Stimulated activated CD4-positive, alpha-beta T cell treated with anti-CD3 and anti-CD28 coated beads, Interleukin-12 subunit alpha, Interleukin-12 subunit beta, amount 100 ng/mL, for 24 hours (primary cell): ENCODE measurements at regions not wholly inside any gene's neighbourhood (a gene's known extent, or its start where the extent isn't known, plus 50 kb on each side); places are given as distances from the start of the nearest gene placed in this dataset.
"Not testable (repeated sequence)": the region's sequence is repeated elsewhere in the genome, so short reads cannot be mapped to it uniquely, and the experiment has no call there.

ENCODE experiments used
- DNase-seq, 2 experiments: peaks; one replicate each; pipeline ENCODE4 v3.0.0-alpha.2; 2020; ENCODE audit warnings: low read depth in 2 of 2

DNA sequence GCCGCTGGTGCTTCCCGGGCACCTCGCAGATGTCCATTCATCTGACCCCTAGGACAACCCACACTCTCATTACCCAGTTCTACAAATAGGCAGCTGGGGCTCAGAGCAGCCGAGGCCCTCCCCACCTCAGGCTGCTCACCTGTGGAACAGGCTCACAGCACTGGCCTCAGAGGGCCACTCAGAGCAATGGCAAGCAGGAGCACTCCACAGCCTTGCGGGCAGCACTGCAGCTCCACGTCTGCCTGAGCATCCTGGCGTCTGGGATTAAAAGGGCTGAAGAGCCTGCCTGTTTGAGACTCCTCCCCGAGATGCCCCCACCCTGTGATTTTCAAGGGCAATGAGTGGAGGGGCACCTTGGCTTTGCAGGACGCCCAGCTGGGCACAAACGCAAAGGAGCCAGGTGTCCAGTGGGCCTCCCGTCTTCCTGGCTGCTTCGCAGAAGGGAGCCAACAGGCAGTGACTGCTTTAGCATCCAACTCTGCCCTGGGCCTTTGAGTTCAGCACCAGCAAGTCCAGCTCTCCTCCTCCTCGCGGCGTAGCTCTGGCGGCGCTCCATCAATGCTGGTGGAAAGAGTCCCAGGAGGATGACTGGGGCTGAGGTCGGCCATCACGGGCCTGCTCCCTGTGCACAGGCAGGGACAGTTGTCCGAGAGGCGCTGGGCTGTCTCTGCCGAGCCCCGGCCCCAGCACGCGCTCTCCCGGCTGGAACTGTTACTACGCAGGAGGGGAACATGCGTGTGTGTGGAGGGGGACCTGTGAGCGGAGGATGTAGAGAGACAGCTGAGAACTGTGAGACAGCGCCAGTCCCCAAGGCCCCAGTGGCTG is 297.2 kb downstream of the NDUFA10 start:
- no peak for DNase-seq

DNA sequence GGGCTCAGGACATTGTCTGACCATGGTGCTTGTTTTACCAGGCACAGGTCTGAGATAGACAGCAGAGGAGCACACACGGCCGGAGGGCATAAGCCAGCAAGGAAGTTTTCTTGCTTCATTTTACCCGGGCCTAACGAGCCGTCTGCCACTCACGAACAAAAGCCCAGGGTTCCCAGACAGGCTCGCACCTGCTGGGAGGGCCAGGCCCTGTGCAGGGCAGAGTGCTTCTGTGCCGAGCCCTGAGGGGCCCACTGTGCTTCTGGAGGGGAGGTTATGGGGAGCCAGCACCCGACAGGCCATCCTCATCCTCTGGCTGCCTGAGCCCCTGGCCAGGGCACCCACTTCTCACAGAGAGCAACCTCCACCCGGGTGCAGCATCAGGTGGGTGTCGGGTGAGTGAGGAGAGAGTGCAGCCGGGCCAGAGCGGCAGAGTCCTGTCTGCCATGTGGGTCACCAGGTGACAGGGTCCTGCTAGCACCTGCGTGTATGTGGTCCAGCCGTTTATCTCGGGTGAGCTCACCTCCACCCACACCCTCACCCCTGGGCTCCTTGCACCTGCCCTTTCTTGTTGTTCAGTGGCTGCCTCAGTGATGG is 297.9 kb downstream of the NDUFA10 start:
- DNase-seq = no peak

- DNase-seq = no peak
These were observed 298.4 kb downstream of the NDUFA10 start for GRCh38 chr2:239726631-239727181.

DNA sequence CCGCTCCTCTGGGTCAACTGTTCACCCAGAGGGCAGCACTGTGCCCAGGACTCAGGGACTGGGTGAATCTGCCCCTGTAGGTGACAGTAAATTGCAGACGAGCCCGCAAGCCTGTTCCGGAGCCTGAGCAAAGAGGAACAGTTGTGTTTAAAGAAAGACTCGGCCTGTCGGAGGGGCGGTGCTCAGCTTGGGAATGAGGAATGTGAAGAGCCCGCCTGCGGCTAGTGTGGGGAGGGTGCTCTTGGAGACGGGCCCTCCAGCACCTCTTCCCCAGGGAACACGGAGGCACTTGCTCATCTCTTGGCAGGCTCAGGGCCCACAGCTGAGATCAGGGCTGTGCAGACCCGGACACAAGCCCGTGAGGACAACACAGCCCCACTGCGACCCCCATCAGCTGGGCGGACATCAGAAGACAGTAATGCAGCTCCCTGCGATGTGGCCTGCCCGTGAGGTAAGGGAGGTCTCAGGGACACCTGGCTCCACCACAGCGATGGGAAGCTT is 299.0 kb downstream of the NDUFA10 start:
- no peak for DNase-seq

DNA sequence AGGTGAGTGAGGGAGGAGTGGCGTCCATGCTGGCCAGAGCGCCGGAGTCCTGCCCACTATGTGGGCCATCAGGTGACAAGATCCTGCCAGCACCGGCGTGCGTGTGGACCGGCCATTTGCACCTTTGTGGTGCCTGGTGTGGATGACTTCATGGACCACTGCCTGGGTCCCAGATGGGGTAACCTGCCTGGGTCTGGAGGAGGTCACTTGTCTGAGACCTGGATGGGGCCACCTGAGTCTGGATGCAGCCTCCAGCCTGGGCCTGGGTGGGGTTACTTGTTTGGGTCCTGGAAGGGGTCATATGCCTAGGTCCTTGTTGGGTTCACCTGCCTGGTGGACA is 299.6 kb downstream of the NDUFA10 start:
- DNase-seq = no peak

DNA sequence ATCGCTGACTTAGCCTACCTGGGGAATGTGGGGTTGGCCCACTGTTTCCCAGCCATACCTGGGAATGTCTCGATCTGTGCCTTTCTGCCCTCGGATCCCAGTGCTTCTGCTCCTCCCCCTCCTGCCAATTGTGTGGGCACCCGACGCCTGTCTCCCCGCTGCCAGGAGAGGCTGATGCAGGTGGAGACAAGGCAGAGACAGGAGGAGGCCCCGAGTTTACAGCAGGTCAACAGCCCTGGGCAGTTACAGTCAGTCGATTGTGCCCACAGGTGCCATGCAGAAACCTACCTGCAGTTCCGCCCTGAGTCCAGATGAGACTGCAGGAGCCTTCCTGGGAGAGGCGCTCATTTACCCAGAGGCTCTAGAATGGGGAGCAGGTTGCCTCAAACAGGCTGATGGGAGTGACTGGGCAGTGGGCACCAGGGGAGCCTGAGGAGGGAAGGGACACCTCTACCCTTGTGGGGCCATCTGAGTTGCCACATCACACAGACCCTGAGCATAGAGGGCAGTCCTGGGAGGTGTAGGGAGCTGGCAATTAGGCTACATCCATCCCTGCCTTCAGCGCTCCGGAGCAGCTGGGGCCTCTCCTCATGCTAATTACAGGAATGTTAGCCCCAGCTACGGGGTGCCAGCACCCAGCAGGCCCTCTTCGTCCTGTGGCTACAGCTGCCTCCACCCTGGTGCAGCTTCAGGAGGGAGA is 300.1 kb downstream of the NDUFA10 start:
- DNase-seq = no peak

- DNase-seq = no peak
These were observed 300.8 kb downstream of the NDUFA10 start for GRCh38 chr2:239724194-239724849.

DNA sequence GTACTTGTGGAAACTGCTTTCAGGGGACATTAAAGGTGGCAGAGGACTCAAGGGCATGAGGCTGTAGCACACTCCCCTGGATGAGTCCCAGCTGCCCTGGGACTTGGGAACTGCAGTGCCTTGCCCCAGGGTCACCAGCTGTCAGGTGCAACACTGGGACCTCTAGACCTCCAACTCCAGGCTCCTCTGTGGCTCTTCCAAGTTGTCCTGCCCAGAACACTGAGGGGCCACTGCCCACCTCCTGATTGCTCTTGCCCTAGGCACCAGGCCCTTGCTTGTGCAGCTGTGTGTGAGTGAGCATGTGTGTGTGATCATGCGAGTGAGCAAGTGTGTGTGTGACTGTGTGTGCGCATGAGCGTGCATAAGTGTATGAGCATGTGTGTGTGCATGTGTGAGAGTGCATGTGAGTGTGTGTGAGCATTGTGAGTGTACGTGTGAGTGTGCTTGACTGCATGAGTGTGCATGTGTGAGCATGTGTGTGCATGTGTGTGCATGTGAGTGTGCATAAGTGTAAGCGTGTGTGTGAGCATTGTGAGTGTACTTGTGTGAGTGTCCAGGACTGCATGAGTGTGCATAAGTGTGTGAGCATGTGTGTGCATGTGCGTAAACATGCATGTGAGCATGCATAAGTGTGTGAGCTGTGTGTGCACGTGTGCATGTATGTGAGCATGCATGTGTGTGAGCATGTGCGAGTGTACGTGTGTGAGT is 301.5 kb downstream of the NDUFA10 start:
- no peak for DNase-seq

- no peak for DNase-seq
These were observed 302.2 kb downstream of the NDUFA10 start for GRCh38 chr2:239722760-239723470.

DNA sequence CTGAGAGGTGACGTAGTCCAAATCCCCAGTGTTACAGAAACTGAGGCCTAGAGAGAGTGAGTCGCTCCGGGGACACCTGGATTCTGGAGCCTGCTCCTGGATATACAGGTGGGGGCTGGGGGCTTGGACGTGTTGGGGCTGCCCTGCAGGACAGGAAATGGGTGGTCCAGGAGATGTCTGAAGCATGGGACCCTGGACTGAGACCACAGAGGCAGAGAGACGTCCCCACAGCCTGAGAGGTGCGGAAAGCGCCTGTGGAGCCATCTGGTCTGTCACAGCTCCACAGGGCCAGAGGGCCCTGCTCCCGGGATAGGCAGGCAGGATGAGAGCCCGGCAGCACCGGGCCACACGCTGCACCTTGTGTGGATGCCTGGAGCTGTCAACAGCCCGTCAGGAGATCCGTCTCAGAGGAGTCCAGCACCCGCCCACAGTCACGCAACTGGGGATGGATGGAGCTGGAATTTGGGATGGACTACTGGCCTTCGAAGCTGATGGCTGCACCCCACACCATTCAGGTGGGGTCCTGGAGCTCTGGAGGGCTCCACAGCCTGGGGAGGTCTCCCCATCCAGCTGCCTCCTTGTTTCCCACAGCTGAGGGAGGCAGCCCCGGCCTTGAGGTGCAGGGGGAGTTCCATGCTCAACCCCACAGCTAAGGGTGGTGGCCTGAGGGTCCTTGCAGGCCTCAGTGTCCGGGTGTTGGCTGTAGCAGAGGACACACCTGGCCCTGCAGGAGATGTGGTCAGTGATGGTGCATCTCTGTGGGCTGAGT is 303.0 kb downstream of the NDUFA10 start:
- DNase-seq = no peak

- no peak for DNase-seq
These were observed 303.6 kb downstream of the NDUFA10 start for GRCh38 chr2:239721531-239721930.

DNA sequence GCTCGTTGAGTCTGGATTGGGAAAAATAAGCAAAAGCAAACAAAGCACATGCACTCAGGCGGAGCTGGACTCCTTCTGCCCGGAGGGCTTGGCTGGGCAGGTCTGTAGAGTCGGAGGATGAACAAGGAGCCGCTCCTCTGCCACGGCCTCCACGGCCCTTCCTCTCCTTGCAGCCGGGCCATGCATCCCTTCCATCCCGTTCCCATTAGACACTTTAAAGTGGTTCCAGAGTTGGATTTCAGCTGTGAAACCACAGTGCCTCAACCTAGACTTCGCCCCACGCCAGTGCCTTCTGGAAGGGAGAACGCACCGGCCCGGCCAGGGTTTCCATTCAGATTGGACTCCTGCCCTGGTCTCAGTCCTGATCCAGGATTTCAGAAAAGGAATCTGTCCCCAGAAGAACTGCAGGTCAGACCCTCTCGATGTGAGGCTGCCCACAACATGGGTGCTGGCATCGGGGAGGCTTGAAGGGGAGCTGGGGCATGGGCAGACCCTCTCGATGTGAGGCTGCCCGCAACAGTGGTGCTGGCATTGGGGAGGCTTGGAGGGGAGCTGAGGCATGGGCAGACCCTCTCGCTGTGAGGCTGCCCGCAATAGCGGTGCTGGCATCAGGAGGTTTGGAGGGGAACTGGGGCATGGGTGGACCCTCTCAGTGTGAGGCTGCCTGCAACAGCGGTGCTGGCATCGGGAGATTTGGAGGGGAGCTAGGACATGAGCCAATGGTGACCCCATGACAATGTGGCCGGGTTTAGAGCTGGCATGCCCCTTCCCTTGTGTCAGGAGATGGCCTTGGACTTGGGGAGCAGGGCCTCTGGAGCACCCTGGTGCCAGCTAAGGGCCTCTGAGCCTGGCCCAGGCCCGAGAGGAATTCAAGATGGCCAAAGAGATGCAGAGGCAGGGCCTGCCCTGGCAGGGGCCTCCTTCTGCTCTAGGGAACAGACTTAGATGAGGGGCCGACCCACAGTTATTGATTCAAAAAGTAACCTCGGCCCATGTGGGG is 304.5 kb downstream of the NDUFA10 start:
- DNase-seq = no peak

- no peak for DNase-seq
These were observed 305.3 kb downstream of the NDUFA10 start for GRCh38 chr2:239719791-239720360.

- DNase-seq = not testable (repeated sequence)
These were observed 306.2 kb downstream of the NDUFA10 start for GRCh38 chr2:239718991-239719390.

DNA sequence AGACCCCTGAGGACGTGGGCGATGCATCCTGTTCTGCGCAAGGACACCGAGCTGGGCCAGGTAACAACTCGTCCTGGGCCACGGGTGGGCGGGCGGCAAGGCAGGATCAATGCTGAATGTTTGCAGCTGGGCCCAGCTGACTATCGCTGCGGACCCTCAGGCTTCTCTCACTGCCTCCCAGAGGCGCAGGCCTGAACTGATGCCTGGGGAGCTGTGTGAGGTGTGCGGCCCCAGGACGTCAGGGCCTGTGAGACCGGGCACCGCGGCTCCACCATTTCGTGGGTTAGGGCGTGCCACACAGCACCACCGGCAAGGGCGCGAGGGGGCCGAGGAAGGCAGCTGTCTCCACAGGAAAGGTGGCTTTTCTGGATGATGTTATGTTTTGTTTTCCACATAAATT is 307.4 kb downstream of the NDUFA10 start:
- no peak for DNase-seq

DNA sequence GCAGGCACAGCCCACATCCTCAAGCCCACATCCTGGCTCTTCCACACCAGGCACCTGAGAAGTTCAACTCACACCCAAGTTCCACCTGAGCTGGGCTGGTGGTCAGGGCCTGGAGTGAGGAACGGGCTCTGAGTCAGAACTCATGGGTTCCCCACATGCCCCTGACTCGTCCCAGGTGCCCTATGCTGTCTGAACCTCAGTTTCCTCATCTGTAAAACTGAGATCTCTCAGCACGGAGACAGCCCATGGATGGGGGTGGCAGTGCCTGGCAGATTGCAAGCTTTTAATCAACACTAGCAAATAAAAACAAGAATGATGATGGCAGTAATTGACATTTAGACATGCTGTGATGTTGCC is 307.8 kb downstream of the NDUFA10 start:
- no peak for DNase-seq

- no peak for DNase-seq
These were observed 308.4 kb downstream of the NDUFA10 start for GRCh38 chr2:239716536-239717318.

- no peak for DNase-seq
These were observed 309.1 kb downstream of the NDUFA10 start for GRCh38 chr2:239716009-239716408.
